ENCODE measurements at regions not wholly inside any gene's neighbourhood (a gene's known extent, or its start where the extent isn't known, plus 50 kb on each side); places are given as distances from the start of the nearest gene placed in this dataset.
"Not testable (repeated sequence)": the region's sequence is repeated elsewhere in the genome, so short reads cannot be mapped to it uniquely, and the experiment has no call there.

DNA sequence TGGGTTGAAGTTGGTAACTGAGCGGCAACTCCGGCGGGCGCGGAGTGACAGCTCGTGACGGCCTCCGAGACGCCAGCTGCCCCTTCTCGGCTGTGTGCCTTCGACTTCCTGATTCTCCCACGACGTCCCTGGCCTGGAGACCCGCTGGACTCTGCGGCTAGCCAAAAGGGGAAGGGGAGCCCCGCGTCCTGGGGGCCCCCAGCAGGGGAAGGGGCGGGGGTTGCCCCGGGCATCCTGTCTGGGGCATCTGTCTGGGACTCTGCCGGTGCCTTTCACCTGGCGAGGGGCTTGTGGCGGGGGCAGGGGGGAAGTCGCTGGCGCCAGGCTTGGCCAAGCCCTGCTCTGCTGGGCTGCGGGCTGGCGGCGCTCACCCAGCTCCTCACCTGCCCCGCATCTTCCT is 129.5 kb upstream of the HMX1 start:
- H3K4me1 Mint-ChIP-seq; H3K36me3 Mint-ChIP-seq (ENCODE audit: low read depth); H3K27ac Mint-ChIP-seq: not testable (repeated sequence)
- Mint-ChIP-seq H3K4me3 (peak overlapping the region in 1 of 3 experiments; percentile 29), H3K9me3 (peaks cover 19% of the 10 kb centered on the region), H3K27me3 (ENCODE audit: low read depth) (peaks cover 29% of the 10 kb centered on the region)

DNA sequence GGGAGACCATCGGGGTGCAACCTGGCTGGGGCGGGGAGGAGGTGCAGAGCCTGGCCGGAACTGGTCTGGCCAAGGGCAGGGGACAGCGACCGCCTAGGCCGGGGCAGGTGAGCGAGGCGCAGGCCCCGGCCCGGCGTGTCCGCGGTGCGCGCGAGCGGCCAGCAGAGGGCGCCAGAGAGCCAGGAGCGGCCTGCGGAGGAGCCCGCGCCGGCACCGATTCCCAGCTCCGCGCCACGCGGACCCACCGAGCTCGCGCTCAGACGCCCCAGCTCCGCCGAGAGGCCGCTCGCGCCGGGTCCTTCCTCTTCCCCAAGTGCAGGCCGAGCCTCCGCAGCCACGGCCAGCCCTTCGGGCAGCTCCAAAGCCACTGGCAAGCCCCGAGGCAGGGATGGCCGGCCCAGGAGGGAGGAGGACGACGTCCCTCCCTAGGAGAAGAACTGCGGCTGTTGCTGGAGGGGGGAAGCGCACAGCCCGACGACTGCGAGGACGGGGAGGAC is 128.9 kb upstream of the HMX1 start:
- not testable (repeated sequence) for H3K4me1 Mint-ChIP-seq; H3K27ac Mint-ChIP-seq; H3K36me3 Mint-ChIP-seq (ENCODE audit: low read depth)
- Mint-ChIP-seq H3K9me3 (peaks cover 16% of the 10 kb centered on the region), H3K27me3 (ENCODE audit: low read depth) (peaks cover 29% of the 10 kb centered on the region), H3K4me3 (peak overlapping the region in 1 of 3 experiments; percentile 65)
- TF ChIP-seq, protein P1, sequence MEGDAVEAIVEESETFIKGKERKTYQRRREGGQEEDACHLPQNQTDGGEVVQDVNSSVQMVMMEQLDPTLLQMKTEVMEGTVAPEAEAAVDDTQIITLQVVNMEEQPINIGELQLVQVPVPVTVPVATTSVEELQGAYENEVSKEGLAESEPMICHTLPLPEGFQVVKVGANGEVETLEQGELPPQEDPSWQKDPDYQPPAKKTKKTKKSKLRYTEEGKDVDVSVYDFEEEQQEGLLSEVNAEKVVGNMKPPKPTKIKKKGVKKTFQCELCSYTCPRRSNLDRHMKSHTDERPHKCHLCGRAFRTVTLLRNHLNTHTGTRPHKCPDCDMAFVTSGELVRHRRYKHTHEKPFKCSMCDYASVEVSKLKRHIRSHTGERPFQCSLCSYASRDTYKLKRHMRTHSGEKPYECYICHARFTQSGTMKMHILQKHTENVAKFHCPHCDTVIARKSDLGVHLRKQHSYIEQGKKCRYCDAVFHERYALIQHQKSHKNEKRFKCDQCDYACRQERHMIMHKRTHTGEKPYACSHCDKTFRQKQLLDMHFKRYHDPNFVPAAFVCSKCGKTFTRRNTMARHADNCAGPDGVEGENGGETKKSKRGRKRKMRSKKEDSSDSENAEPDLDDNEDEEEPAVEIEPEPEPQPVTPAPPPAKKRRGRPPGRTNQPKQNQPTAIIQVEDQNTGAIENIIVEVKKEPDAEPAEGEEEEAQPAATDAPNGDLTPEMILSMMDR (IDR thresholded peaks at IDR 0.05; ENCODE audit: unreplicated experiment in 3 of 3), result peak; percentile 61 to 72 (median 68)

DNA sequence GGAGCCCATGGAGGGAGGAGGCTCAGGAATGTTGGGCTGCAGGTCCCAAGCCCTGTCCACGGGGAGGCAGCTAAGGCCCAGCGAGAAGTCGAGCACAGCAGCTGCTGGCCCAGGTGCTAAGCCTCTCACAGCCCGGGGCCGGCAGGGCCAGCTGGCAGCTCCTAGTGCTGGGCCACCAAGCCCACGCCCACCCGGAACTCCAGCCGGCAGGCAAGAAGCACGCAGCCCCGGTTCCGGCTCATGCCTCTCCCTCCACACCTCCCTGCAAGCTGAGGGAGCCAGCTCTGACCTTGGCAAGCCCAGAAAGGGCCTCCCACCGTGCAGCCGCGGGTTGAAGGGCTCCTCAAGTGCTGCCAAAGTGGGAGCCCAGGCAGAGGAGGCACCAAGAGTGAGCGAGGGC is 121.3 kb upstream of the HMX1 start:
- H3K27me3 Mint-ChIP-seq (ENCODE audit: low read depth); H3K4me3 Mint-ChIP-seq; H3K36me3 Mint-ChIP-seq (ENCODE audit: low read depth); H3K4me1 Mint-ChIP-seq; H3K27ac Mint-ChIP-seq: not testable (repeated sequence)
- peaks cover 17% of the 10 kb centered on the region for H3K9me3 Mint-ChIP-seq

DNA sequence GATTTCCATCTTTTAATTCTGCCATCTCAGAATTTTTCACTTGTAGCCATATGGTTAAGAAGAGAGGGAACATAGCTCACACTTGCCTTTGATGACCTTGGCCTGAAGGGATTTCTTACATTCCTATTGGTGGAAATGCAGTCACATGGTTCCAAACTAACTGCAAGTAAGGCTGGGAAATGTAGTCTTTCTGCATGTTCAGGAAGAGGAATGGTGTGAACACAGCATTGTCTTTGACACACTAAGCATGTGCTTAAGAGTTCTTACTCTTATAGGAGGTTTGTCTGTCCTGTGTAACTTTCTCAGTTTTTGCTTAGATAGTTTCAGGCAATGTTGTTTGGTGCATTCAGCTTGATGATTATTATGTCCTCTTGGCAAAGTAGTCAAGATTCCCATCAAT is 119.8 kb upstream of the HMX1 start:
- H3K9me3 Mint-ChIP-seq, result peaks cover 16% of the 10 kb centered on the region
- H3K36me3 Mint-ChIP-seq (ENCODE audit: low read depth); H3K4me3 Mint-ChIP-seq; H3K27ac Mint-ChIP-seq; H3K27me3 Mint-ChIP-seq (ENCODE audit: low read depth); H3K4me1 Mint-ChIP-seq: not testable (repeated sequence)

DNA sequence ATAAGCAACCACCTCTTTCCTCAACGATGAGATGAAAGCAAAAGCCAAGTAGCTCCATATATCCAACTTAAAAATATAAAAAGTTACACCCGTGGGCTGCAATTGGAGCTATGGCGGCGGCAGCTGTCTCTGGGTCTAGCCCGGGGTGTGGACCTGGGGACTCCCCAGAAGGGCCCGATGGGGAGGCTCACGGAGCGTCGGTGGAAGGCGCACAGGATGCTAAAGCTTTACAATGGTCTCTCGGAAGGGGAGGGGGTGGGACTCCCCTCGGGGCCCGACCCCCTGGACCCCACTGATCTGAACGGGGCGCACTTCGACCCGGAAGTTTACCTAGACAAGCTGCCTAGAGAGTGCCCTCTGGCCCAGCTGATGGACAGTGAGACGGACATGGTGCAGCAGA is 118.7 kb upstream of the HMX1 start:
- not testable (repeated sequence) for H3K4me3 Mint-ChIP-seq; H3K27me3 Mint-ChIP-seq (ENCODE audit: low read depth); H3K27ac Mint-ChIP-seq; H3K36me3 Mint-ChIP-seq (ENCODE audit: low read depth); H3K4me1 Mint-ChIP-seq
- H3K9me3 Mint-ChIP-seq, result peaks cover 17% of the 10 kb centered on the region

DNA sequence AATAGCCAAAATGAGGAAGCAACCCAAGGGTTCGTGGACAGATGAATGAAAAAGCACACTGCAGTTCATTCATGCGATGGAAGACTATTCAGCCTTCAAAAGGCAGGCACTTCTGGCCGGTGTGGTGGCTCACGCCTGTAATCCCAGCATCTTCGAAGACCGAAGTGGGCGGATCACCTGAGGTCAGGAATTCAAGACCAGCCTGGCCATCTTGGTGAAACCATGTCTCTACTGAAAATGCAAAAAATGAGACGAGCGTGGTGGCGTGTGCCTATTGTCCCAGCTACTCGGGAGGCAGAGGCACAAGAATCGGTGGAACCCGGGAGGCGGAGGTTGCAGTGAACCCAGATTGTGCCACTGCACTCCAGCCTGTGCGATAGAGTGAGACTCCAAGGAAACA is 114.1 kb upstream of the HMX1 start:
- not testable (repeated sequence) for H3K36me3 Mint-ChIP-seq (ENCODE audit: low read depth); H3K27ac Mint-ChIP-seq; H3K4me3 Mint-ChIP-seq; H3K4me1 Mint-ChIP-seq; H3K27me3 Mint-ChIP-seq (ENCODE audit: low read depth)
- H3K9me3 Mint-ChIP-seq, result peaks cover 12% of the 10 kb centered on the region

DNA sequence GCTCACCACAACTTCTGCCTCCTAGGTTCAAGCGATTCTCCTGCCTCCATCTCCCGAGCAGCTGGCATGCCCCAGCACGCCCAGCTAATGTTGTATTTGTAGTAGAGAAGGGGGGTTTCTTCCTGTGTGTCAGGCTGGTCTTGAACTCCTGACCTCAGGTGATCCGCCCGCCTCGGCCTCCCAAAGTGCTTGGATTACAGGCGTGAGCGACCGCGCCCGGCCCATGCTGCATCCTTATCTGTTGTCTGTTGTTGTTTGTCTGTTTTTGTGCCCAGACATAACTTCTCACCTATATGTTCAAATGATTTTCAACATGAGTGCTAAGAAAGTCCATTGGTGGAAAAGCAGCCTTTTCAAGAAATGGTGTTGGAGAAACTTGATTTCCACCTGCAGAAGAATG is 113.0 kb upstream of the HMX1 start:
- H3K36me3 Mint-ChIP-seq (ENCODE audit: low read depth); H3K27me3 Mint-ChIP-seq (ENCODE audit: low read depth); H3K4me1 Mint-ChIP-seq; H3K27ac Mint-ChIP-seq; H3K4me3 Mint-ChIP-seq: not testable (repeated sequence)
- peaks cover 12% of the 10 kb centered on the region for H3K9me3 Mint-ChIP-seq

DNA sequence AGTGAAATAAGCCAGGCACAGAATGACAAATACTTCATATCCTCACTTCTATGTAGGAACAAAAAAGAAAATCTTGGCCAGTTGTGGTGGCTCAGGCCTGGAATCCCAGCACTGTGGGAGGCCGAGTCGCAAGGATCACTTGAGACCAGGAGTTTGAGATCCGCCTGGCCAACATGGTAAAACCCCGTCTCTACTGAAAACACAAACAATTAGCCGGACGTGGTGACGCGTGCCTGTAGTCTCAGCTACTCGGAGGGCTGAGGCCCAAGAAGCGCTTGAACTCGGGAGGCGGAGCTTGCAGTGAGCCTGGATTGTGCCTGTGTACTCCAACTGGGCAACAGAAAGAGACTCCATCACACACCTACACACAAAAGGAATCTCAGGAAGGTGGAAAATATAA is 112.3 kb upstream of the HMX1 start:
- not testable (repeated sequence) for H3K27me3 Mint-ChIP-seq (ENCODE audit: low read depth)

DNA sequence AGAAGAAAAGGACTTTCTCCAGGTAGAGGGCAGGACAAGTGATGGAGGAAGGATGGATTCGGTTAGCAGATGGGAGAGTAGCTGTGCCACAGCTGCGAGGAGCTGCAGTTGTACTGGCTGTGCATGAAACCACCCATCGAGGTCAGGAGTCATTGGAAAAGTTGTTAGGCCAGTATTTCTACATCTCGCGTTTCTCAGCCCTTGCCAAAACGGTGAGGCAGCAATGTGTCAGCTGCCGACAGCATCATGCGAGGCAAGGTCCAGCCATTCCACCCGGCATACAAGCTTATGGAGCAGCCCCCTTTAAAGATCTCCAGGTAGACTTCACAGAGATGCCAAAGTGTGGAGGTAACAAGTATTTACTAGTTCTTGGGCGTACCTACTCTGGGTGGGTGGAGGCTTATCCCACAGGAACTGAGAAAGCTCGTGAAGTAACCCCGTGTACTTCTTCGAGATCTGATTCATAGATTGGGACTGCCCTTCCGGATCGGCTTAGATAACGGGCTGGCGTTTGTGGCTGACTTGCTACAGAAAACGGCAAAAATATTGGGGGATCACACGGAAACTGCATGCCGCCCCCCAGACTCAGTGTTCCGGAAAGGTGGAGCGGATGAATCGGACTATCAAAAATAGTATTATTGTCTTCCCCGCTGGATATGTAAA is 105.0 kb upstream of the HMX1 start:
- not testable (repeated sequence) for H3K27me3 Mint-ChIP-seq (ENCODE audit: low read depth); H3K27ac Mint-ChIP-seq; H3K4me1 Mint-ChIP-seq; H3K36me3 Mint-ChIP-seq (ENCODE audit: low read depth); H3K4me3 Mint-ChIP-seq
- H3K9me3 Mint-ChIP-seq, result peaks cover 34% of the 10 kb centered on the region

More for the DNA sequence above, 112.3 kb upstream of the HMX1 start:
- not testable (repeated sequence) for H3K4me3 Mint-ChIP-seq; H3K4me1 Mint-ChIP-seq; H3K27ac Mint-ChIP-seq; H3K36me3 Mint-ChIP-seq (ENCODE audit: low read depth)
- peaks cover 12% of the 10 kb centered on the region for H3K9me3 Mint-ChIP-seq

DNA sequence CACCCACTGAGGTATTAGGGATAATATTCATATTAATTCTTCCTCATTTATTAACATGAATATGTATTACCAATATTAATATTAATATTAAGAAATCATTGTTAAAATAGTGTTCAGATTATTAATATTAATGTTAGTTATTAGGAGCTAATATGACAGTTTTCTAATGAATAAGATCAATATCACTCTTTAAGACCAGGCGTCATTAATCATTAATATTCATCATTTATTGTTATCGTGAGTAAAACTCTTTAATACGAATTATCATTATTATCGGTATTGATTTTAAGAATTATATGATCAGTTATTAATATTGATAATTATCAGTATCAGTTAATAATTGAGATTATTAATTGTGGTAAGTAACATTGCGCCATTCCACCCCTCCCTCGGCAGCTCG is 101.0 kb upstream of the HMX1 start:
- not testable (repeated sequence) for H3K27ac Mint-ChIP-seq; H3K27me3 Mint-ChIP-seq (ENCODE audit: low read depth); H3K4me1 Mint-ChIP-seq; H3K4me3 Mint-ChIP-seq; H3K36me3 Mint-ChIP-seq (ENCODE audit: low read depth)
- H3K9me3 Mint-ChIP-seq, result peaks cover 38% of the 10 kb centered on the region

DNA sequence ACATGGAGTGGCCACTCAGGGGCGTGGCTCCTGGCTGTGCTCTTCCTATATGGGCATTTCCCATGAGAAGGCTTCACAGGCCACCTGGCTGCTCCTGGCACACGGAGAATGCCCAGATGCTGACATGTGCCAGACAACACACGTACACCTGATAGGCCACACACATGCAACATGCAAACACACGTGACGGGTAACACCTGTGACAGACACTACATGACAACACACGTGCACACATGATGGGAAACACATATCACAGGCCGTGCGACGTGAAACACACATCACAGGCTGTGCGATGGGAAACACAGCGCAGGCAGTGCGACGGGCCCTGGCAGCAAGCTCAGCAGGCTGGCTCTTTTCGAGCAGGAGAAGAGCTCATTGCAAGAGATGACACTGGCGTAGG is 94.3 kb upstream of the HMX1 start:
- not testable (repeated sequence) for H3K4me1 Mint-ChIP-seq; H3K36me3 Mint-ChIP-seq (ENCODE audit: low read depth); H3K4me3 Mint-ChIP-seq; H3K27ac Mint-ChIP-seq
- H3K27me3 Mint-ChIP-seq (ENCODE audit: low read depth), result peaks cover 30% of the 10 kb centered on the region
- H3K9me3 Mint-ChIP-seq, result peaks cover 12% of the 10 kb centered on the region

DNA sequence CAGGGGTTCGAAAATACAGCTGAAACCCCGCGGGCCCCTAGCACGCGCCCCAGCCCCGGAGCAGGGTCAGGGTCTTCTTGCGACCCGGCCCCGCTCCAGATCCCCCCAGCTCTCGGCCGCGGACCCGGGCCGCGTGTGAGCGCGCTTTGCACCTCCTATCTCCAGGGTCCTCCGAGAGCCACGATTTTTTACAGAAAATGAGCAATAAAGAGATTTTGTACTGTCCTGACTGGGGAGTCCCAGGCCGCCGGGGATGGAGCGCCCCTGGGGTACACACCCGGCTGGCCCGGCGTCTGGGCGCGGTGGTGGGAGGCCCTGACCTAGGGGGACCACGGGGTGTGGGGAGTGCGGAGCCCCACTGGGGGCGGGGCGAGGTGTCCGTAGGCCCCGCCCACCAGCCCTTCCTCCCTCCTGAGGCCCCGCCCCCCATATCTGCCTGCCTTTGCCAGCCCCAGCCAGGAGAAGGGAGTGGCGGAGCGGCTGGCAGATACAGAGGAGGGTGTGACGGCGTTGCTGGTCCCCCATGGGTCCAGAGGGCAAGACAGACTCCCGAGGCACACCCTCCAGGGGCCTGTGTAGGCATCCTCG is 92.7 kb upstream of the HMX1 start:
- peaks cover 10% of the 10 kb centered on the region for H3K9me3 Mint-ChIP-seq
- H3K4me3 Mint-ChIP-seq, result peak overlapping the region in 1 of 3 experiments; percentile 42
- not testable (repeated sequence) for H3K36me3 Mint-ChIP-seq (ENCODE audit: low read depth); H3K27ac Mint-ChIP-seq; H3K4me1 Mint-ChIP-seq
- peaks cover 42% of the 10 kb centered on the region for H3K27me3 Mint-ChIP-seq (ENCODE audit: low read depth)

DNA sequence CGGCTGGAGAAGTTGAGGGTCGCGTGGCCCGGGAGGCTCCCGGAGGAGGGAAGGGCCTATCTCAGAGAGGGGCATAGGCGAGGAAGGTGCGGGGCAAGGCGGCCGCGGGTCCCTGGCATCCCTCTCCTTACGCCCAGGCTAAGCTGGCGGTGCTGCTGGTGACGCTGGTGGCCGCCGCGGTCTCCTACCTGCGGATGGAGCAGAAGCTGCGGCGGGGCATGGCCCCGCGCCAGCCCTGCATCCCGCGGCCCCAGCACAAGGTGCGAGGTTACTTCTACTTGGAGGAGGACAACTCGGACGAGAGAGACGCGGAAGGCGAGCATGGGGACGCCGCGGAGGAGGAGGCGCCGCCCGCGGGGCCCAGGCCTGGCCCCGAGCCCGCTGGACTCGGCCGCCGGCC is 91.9 kb upstream of the HMX1 start:
- not testable (repeated sequence) for H3K36me3 Mint-ChIP-seq (ENCODE audit: low read depth); H3K27ac Mint-ChIP-seq; H3K4me3 Mint-ChIP-seq; H3K4me1 Mint-ChIP-seq
- Mint-ChIP-seq H3K27me3 (ENCODE audit: low read depth) (peaks cover 45% of the 10 kb centered on the region), H3K9me3 (peaks cover 11% of the 10 kb centered on the region)
